NB4 (cell line): ENCODE measurements at regions not wholly inside any gene's neighbourhood (a gene's known extent, or its start where the extent isn't known, plus 50 kb on each side); places are given as distances from the start of the nearest gene placed in this dataset.

ENCODE experiments used
- POLR2A ChIP-seq: IDR thresholded peaks from 2 replicates; pipeline ENCODE4 v1.6.1; 2011; ENCODE audit warnings: mild to moderate bottlenecking; ENCODE audit not compliant: insufficient read length; ENCODE audit errors: extremely low read depth
- TF ChIP-seq, protein P1 (sequence below): IDR thresholded peaks from one replicate; pipeline ENCODE4 v1.5.1; 2012; ENCODE audit warnings: low read depth, low read length

DNA sequence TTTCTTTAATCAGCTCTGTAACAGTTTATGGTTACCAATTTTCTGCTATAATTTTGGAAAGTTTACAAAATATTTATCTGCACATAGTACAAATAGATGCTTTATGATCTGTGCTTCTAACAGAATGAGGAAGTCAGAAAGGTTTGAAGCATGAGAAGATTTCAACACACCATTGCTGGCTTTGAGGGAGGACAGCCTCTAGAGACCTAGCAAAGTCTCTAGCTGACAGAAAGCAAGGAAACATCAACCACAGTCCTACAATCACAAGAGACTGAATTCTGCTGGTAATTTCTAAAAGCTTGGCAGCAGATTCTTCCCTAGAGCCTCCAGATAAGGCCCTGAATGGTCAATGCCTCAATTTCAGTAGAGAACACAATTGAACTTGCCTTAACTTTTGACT is 750.8 kb upstream of the SLC35B3 start:
- TF ChIP-seq POLR2A: no peak
- TF ChIP-seq, protein P1, sequence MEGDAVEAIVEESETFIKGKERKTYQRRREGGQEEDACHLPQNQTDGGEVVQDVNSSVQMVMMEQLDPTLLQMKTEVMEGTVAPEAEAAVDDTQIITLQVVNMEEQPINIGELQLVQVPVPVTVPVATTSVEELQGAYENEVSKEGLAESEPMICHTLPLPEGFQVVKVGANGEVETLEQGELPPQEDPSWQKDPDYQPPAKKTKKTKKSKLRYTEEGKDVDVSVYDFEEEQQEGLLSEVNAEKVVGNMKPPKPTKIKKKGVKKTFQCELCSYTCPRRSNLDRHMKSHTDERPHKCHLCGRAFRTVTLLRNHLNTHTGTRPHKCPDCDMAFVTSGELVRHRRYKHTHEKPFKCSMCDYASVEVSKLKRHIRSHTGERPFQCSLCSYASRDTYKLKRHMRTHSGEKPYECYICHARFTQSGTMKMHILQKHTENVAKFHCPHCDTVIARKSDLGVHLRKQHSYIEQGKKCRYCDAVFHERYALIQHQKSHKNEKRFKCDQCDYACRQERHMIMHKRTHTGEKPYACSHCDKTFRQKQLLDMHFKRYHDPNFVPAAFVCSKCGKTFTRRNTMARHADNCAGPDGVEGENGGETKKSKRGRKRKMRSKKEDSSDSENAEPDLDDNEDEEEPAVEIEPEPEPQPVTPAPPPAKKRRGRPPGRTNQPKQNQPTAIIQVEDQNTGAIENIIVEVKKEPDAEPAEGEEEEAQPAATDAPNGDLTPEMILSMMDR: no peak
